HCT116 (cell line): ENCODE measurements at regions not wholly inside any gene's neighbourhood (a gene's known extent, or its start where the extent isn't known, plus 50 kb on each side); places are given as distances from the start of the nearest gene placed in this dataset.

Experiments used
- ATAC-seq: fragments of 200-7000 bp; cut with Tn5 transposase; 2 replicates; pipeline ENCODE4 v1.9.1; 2020; ENCODE audit warnings: mild to moderate bottlenecking, moderate library complexity
- BruUV-seq: library from RNA; stranded (reverse); fragments of 400-500 nt; replicated peaks from 2 replicates; lab custom pipeline; 2021; lab: Mats Ljungman, UMichigan
- CTCF ChIA-PET: fragments of 300-600 bp; sonication (Branson Sonifier 250); formaldehyde crosslinking; loops from one replicate; lab custom pipeline; 2021; ENCODE audit warnings: antibody characterized with exemption; lab: Charles Lee
- POLR2A ChIA-PET: fragments of 300-600, 350-600 bp; sonication (Branson Sonifier 250); formaldehyde crosslinking; loops from one replicate; lab custom pipeline; 2021; ENCODE audit warnings: antibody characterized with exemption; lab: Charles Lee
- RAD21 ChIA-PET, 2 experiments: fragments of 300-600 bp; sonication (Branson Sonifier 250); formaldehyde crosslinking; loops; one replicate each; lab custom pipeline; 2023; ENCODE audit warnings: low total read pairs in 2 of 2; ENCODE audit not compliant: uncharacterized antibody in 2 of 2, unreplicated experiment in 2 of 2, low non-redundant PET in 1 of 2; lab: Charles Lee
- DNase-seq: peaks from one replicate; pipeline ENCODE4 v3.0.0-alpha.2; 2010; ENCODE audit warnings: low read depth, low spot score
- H2AFZ ChIP-seq: fragments of 200-600 bp; shearing (Covaris generic), sonication (generic); 2 replicates; pipeline ENCODE4 v1.6.1; 2017; ENCODE audit warnings: low read depth, mixed run types, mixed read lengths, antibody characterized with exemption, low read length; ENCODE audit not compliant: poor library complexity, severe bottlenecking
- H3K27ac ChIP-seq: 2 replicates; pipeline ENCODE4 v1.5.1; 2012; ENCODE audit warnings: low read depth, low read length
- H3K27me3 ChIP-seq: fragments of 200-600 bp; sonication (generic); 2 replicates; pipeline ENCODE4 v1.6.1; 2016; ENCODE audit warnings: mixed run types, low read length, mixed read lengths; ENCODE audit not compliant: insufficient read depth
- H3K36me3 ChIP-seq, 2 experiments: fragments of 200-500 bp in 1 of 2; fragments of 200-600 bp in 1 of 2; sonication (Bioruptor generic) in 1 of 2; sonication (generic) in 1 of 2; 2 replicates each; pipeline versions ENCODE4 v1.5.1 to v1.6.1; 2014 to 2016; ENCODE audit warnings: low read length in 2 of 2, inconsistent platforms in 1 of 2, mixed read lengths in 1 of 2, mixed run types in 1 of 2; ENCODE audit not compliant: insufficient read depth in 2 of 2, control insufficient read depth in 1 of 2
- H3K4me1 ChIP-seq, 2 experiments: fragments of 200-600 bp in 1 of 2; sonication (generic) in 1 of 2; 2 replicates each; pipeline versions ENCODE4 v1.5.1 to v1.6.1; 2012 to 2017; ENCODE audit warnings: low read length in 2 of 2, inconsistent platforms in 1 of 2, mild to moderate bottlenecking in 1 of 2, mixed read lengths in 1 of 2, mixed run types in 1 of 2, moderate library complexity in 1 of 2; ENCODE audit not compliant: insufficient read depth in 2 of 2, control insufficient read depth in 1 of 2
- H3K4me2 ChIP-seq: fragments of 200-600 bp; sonication (generic); 2 replicates; pipeline ENCODE4 v1.6.1; 2017; ENCODE audit warnings: mixed run types, low read length, mixed read lengths
- H3K4me3 ChIP-seq, 2 experiments: fragments of 200-600 bp in 1 of 2; sonication (generic) in 1 of 2; replicated peaks in 1 of 2; 2 replicates each; pipeline ENCODE4 v1.5.1; 2011 to 2016; ENCODE audit warnings: low read length in 2 of 2, control low read depth in 1 of 2, low read depth in 1 of 2, mild to moderate bottlenecking in 1 of 2, mixed read lengths in 1 of 2, mixed run types in 1 of 2
- H3K79me2 ChIP-seq: fragments of 200-600 bp; sonication (generic); 2 replicates; pipeline ENCODE4 v1.6.1; 2017; ENCODE audit warnings: mild to moderate bottlenecking, mixed run types, low read length, moderate library complexity, mixed read lengths; ENCODE audit not compliant: insufficient read depth
- H3K9ac ChIP-seq: fragments of 200-600 bp; sonication (generic); 2 replicates; pipeline ENCODE4 v1.6.1; 2016; ENCODE audit warnings: low read length, mixed read lengths
- H3K9me2 ChIP-seq: fragments of 200-600 bp; sonication (generic), shearing (Covaris generic); 2 replicates; pipeline ENCODE4 v1.6.1; 2017; ENCODE audit warnings: mixed run types, mild to moderate bottlenecking, moderate library complexity; ENCODE audit not compliant: insufficient read depth
- H3K9me3 ChIP-seq, 2 experiments: fragments of 200-500 bp in 1 of 2; fragments of 200-600 bp in 1 of 2; sonication (Bioruptor generic) in 1 of 2; sonication (generic) in 1 of 2; 2 replicates each; pipeline ENCODE4 v1.6.1; 2014 to 2017; ENCODE audit warnings: low read length in 2 of 2, mixed read lengths in 2 of 2, inconsistent platforms in 1 of 2, low read depth in 1 of 2, mild to moderate bottlenecking in 1 of 2, mixed run types in 1 of 2, moderate library complexity in 1 of 2; ENCODE audit not compliant: control insufficient read depth in 1 of 2, insufficient read depth in 1 of 2
- H4K20me1 ChIP-seq: fragments of 200-600 bp; sonication (generic), shearing (Covaris generic); 2 replicates; pipeline ENCODE4 v1.6.1; 2017; ENCODE audit warnings: mixed run types, mild to moderate bottlenecking, moderate library complexity; ENCODE audit not compliant: insufficient read depth
- CBX3 ChIP-seq: IDR thresholded peaks from 2 replicates; pipeline ENCODE4 v1.6.1; 2012; ENCODE audit warnings: low read depth
- CEBPB ChIP-seq: IDR thresholded peaks from 2 replicates; pipeline ENCODE4 v1.6.1; 2012; ENCODE audit warnings: low read depth
- CTCF ChIP-seq, 3 experiments: fragments of 200-600 bp in 1 of 3; sonication (generic) in 1 of 3; IDR thresholded peaks in 2 of 3; conservative IDR thresholded peaks in 1 of 3; 2 replicates each; pipeline ENCODE4 v1.5.1; 2012 to 2017; ENCODE audit warnings: low read depth in 2 of 3, low read length in 2 of 3, antibody characterized with exemption in 1 of 3, borderline replicate concordance in 1 of 3, control low read depth in 1 of 3, mild to moderate bottlenecking in 1 of 3, mixed read lengths in 1 of 3, mixed run types in 1 of 3, moderate library complexity in 1 of 3; ENCODE audit not compliant: insufficient read depth in 1 of 3
- EGR1 ChIP-seq: IDR thresholded peaks from 2 replicates; pipeline ENCODE4 v1.6.1; 2012; ENCODE audit warnings: low read depth
- ELF1 ChIP-seq: IDR thresholded peaks from 2 replicates; pipeline ENCODE4 v1.6.1; 2012; ENCODE audit warnings: low read depth, borderline replicate concordance
- POLR2A ChIP-seq: IDR thresholded peaks from 2 replicates; pipeline ENCODE4 v1.7.0; 2011; ENCODE audit warnings: borderline replicate concordance; ENCODE audit not compliant: insufficient read depth, insufficient read length; ENCODE audit errors: extremely low read depth
- POLR2AphosphoS5 ChIP-seq: IDR thresholded peaks from 2 replicates; pipeline ENCODE4 v1.6.1; 2011; ENCODE audit warnings: mild to moderate bottlenecking, low read depth, low read length, moderate library complexity
- RAD21 ChIP-seq: IDR thresholded peaks from 2 replicates; pipeline ENCODE4 v1.6.1; 2012; ENCODE audit warnings: low read depth, mild to moderate bottlenecking
- SIN3A ChIP-seq: IDR thresholded peaks from 2 replicates; pipeline ENCODE4 v1.6.1; 2012; ENCODE audit warnings: low read depth
- TCF7L2 ChIP-seq: IDR thresholded peaks from 2 replicates; pipeline ENCODE4 v1.7.0; 2011; ENCODE audit warnings: borderline replicate concordance, inconsistent platforms; ENCODE audit not compliant: insufficient read depth, insufficient read length; ENCODE audit errors: extremely low read depth
- ZFX ChIP-seq: fragments of 450-650 bp; IDR thresholded peaks from 2 replicates; pipeline ENCODE4 v1.6.1; 2017
- intact Hi-C: fragments of 100-400 bp; cut with micrococcal nuclease; formaldehyde crosslinking; loops from 2 replicates; pipeline ENCODE4 v1.10.0; 2022

DNA sequence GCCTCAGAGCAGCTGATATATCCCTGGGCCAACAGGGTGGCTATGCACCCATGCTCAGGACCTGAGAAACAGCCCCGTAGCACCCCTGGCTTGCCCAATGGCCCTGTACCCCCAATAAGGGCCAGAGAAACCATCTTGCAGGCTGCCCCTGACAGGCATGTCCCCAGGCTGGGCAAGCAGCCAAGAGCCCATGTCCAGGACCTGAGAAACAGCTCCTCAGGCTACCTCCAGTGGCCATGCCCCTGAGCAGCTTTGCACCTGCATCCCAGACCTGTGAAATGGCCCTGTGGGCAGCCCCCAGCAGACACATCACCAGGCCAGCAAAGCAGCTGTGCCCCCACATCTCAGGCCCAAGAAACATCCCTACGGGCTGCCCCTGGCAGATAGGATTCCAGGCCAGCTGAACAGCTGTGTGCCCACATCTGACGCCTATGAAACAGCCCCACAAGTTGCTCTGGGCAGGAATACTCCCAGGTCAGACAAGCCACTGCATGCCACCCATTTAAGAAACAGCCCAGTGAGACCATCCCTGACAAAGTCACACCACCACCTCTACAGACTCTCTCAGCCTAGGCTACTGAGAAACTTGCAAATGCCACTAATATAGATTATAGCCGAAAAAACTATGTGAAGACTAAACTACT, 84.1 kb downstream of the TMEM237 start:
- no TSS peak for BruUV-seq
- POLR2A ChIA-PET = no interaction called here
- Histone ChIP-seq H3K9ac (no peak overlapping the region), H3K27me3 (no peaks in the 10 kb centered on the region), H3K9me2 (no peaks in the 10 kb centered on the region), H3K79me2 (no peaks in the 10 kb centered on the region), H2AFZ (no peak overlapping the region), H3K4me2 (no peak overlapping the region), H3K27ac (no peak overlapping the region), H3K9me3 (no peaks in the 10 kb centered on the region), H3K4me3 (no peak overlapping the region), H3K4me1 (no peaks in the 10 kb centered on the region), H4K20me1 (no peaks in the 10 kb centered on the region), H3K36me3 (no peaks in the 10 kb centered on the region)
- ATAC-seq (no peak), DNase-seq (no peak)
- no peak for TF ChIP-seq CBX3
- TF ChIP-seq POLR2AphosphoS5 = no peak
- RAD21 ChIA-PET = no interaction called here
- CTCF ChIA-PET = no interaction called here
- intact Hi-C loops = no loop called here

DNA sequence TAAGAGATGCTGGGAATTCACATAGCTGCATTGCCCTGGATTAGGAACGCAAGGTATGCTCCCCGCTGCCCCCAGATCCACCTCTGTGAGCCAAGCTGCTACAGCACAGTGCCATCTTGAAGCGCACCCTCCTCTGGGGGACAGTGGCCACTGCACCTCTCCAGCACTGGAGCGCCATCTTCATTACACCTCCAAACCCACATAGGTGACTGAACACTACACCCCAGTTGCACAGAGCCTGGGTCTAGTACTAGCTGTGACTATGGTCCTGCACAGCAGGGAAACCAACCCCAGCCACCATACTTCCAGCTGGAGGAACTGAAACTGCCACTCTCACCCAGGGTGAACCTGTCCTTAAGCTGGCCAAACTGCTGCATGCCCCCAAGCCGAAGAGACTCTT, 84.6 kb downstream of the TMEM237 start:
- no peaks in the 10 kb centered on the region for H3K79me2 ChIP-seq
- H4K20me1 ChIP-seq = no peaks in the 10 kb centered on the region
- no TSS peak for BruUV-seq
- H3K4me3 ChIP-seq = no peak overlapping the region
- no peaks in the 10 kb centered on the region for H3K36me3 ChIP-seq
- H2AFZ ChIP-seq = no peak overlapping the region
- no peak overlapping the region for H3K9ac ChIP-seq
- no peaks in the 10 kb centered on the region for H3K27me3 ChIP-seq
- POLR2A ChIA-PET = no interaction called here
- H3K27ac ChIP-seq = no peak overlapping the region
- CTCF ChIA-PET = no interaction called here
- RAD21 ChIA-PET = no interaction called here
- no peak for TF ChIP-seq TCF7L2
- TF ChIP-seq RAD21 = no peak
- TF ChIP-seq CTCF (IDR thresholded peaks at IDR 0.05 in 2 of 3, conservative IDR thresholded peaks at IDR 0.05 in 1 of 3; ENCODE audit: borderline replicate concordance in 1 of 3, insufficient read depth in 1 of 3, low read depth in 2 of 3, low read length in 2 of 3) = no peak
- TF ChIP-seq POLR2A = no peak
- no peak for TF ChIP-seq EGR1
- TF ChIP-seq SIN3A = no peak
- TF ChIP-seq POLR2AphosphoS5 = no peak
- TF ChIP-seq ELF1 = no peak
- TF ChIP-seq ZFX = no peak
- no peak for TF ChIP-seq CEBPB
- TF ChIP-seq, all 23 proteins: peak for 0
- no peaks in the 10 kb centered on the region for H3K9me2 ChIP-seq
- H3K4me1 ChIP-seq = no peaks in the 10 kb centered on the region
- no peak overlapping the region for H3K4me2 ChIP-seq
- DNase-seq (no peak), ATAC-seq (no peak; the same call in 1 of the 2 replicates)
- H3K9me3 ChIP-seq = no peaks in the 10 kb centered on the region
- intact Hi-C loops = no loop called here
